Pancreas (tissue), 10 donors: ENCODE measurements at regions not wholly inside any gene's neighbourhood (a gene's known extent, or its start where the extent isn't known, plus 50 kb on each side); places are given as distances from the start of the nearest gene placed in this dataset.

Experiments
- ATAC-seq, 4 donors: fragments of 200-7000 bp; cut with Tn5 transposase; one replicate each; pipeline versions ENCODE4 v1.8.0 to v1.9.1; 2020; ENCODE audit warnings: mild to moderate bottlenecking in 4 of 4, moderate library complexity in 4 of 4
- DNase-seq, 6 donors: peaks; one replicate each; pipeline ENCODE4 v3.0.0-alpha.2; 2020
- FAIRE-seq: peaks from 2 replicates; lab custom pipeline; 2012; peaks lifted over from hg19 to GRCh38; lab: Jason Lieb, UNC
- H3K27ac ChIP-seq, 4 donors: fragments of 200-600 bp; sonication (generic); 1 replicate in 3 of 4; 2 replicates in 1 of 4; pipeline versions ENCODE4 v1.5.0 to v1.8.0; 2020
- H3K27me3 ChIP-seq, 4 donors: fragments of 200-600 bp; one replicate each; pipeline ENCODE4 v1.8.0; 2021
- H3K36me3 ChIP-seq, 3 donors: fragments of 200-600 bp; sonication (generic) in 1 of 3; one replicate each; pipeline versions ENCODE4 v1.5.0 to v1.8.0; 2020 to 2021
- H3K4me1 ChIP-seq, 3 donors: fragments of 200-600 bp; one replicate each; pipeline ENCODE4 v1.8.0; 2021
- H3K4me3 ChIP-seq, 4 donors: fragments of 200-600 bp; sonication (generic) in 2 of 4; one replicate each; pipeline versions ENCODE4 v1.5.0 to v1.8.0; 2020 to 2021
- H3K9me3 ChIP-seq, 4 donors: fragments of 200-600 bp; one replicate each; pipeline ENCODE4 v1.8.0; 2021
- WGBS, 2 donors: extraction: QIAGEN DNeasy Blood & Tissue Kit; methylation state at CpG; one replicate each; pipeline ENCODE4 v1.1.7; 2013; 5-methylcytosine and 5-hydroxymethylcytosine counted together
- intact Hi-C, 3 donors: fragments of 100-400 bp; cut with DNase I; formaldehyde crosslinking; loops; one replicate each; pipeline versions ENCODE4 v1.11.1 to v1.14.2; 2022
- TF ChIP-seq, protein P1 (sequence below), 4 donors: fragments of 200-600 bp; sonication (generic) in 3 of 4; IDR thresholded peaks; one replicate each; pipeline versions ENCODE4 v1.5.0 to v1.8.0; 2021; ENCODE audit warnings: antibody characterized with exemption in 4 of 4
- donor health status: healthy with polysubstance abuse.
- donor health status: DM: no; HTN: no; CAD: no; lungs with moderate emphysema.
- donor health status: DM: no; HTN: no; CAD: no.
- donor health status: control.
- donor health status: control.
- donor health status: Bipolar disorder and iron deficiency.
- donor health status: DM: yes; HTN: yes; CAD: no.
- donor health status: DM: no; HTN: no; CAD: no.
- donor health status: DM: no; HTN: no; CAD: no.
- donor health status: DM: yes; HTN: yes; CAD: no.

DNA sequence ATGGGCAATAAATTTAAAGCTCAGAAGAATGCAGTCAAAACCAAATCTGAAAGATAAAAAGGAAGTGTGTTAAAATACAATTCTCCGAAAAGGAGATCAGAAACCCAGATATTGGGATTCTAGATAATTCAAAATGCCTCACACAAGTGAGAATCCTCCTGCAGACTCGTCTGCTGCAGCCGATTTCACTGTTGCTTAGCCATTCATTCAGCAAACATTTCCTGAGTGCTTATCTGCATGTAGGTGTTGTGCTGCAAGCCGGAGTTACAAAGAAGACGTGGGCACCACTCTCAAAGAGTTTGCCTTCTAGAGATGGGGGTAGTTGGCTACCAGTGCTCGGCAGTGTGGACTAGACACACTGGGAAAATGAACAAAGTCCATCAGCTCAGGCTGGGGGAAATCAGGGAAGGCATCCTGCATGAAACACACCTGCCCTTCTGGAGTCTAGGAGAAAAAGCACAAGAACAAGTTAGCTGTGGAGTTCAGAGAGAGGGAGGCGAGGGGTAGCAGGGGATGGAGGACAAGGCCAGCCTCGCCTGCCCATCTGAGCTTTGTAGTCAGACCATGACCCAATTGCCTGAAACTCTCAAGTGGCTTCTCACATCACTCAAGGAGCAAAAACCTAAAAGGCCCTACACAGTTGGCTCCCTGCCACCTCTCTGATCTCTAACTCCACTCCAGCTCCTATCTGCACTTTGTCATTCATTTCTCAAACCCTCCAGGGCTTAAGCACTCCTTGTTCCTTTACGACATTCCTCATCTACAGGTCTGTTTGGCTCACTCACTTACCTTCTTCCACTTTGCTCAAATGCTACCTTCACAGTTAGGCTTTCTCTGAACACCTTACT, 310.0 kb upstream of the DDHD1 start:
- WGBS, 2 donors = 50 to 59% methylated on average over 9 of the region's 9 CpGs
- TF ChIP-seq, protein P1, sequence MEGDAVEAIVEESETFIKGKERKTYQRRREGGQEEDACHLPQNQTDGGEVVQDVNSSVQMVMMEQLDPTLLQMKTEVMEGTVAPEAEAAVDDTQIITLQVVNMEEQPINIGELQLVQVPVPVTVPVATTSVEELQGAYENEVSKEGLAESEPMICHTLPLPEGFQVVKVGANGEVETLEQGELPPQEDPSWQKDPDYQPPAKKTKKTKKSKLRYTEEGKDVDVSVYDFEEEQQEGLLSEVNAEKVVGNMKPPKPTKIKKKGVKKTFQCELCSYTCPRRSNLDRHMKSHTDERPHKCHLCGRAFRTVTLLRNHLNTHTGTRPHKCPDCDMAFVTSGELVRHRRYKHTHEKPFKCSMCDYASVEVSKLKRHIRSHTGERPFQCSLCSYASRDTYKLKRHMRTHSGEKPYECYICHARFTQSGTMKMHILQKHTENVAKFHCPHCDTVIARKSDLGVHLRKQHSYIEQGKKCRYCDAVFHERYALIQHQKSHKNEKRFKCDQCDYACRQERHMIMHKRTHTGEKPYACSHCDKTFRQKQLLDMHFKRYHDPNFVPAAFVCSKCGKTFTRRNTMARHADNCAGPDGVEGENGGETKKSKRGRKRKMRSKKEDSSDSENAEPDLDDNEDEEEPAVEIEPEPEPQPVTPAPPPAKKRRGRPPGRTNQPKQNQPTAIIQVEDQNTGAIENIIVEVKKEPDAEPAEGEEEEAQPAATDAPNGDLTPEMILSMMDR (IDR thresholded peaks at IDR 0.05) = no peak
- FAIRE-seq (no peak), DNase-seq (no peak), ATAC-seq (no peak)
- Histone ChIP-seq H3K9me3 (peaks cover 0 to 3% (median 0%) of the 10 kb centered on the region in 4 donors), H3K27ac (no peak overlapping the region), H3K36me3 (no peaks in the 10 kb centered on the region), H3K27me3 (no peaks in the 10 kb centered on the region), H3K4me3 (no peak overlapping the region), H3K4me1 (no peaks in the 10 kb centered on the region)
- intact Hi-C loops = no loop called here

DNA sequence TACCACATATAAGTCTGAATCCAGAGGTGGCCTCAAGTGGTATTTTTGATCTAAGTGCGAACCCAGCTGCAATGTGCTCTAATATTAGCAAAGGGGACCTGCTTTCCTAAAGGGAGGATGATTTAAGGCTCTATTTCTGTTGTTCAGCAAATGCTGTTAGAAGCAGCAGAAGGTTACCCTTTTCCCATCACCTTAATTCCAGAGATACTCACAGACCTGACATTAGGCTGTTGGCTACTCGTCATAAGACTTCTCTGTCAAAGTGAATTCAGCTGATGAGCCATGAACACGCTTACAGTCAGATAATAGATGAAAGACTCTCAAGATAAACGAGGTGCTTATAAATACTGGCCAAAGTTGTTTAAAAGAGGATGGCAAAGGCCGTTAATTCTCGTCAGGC, 308.7 kb upstream of the DDHD1 start:
- no peak for ATAC-seq
- FAIRE-seq = no peak

DNA sequence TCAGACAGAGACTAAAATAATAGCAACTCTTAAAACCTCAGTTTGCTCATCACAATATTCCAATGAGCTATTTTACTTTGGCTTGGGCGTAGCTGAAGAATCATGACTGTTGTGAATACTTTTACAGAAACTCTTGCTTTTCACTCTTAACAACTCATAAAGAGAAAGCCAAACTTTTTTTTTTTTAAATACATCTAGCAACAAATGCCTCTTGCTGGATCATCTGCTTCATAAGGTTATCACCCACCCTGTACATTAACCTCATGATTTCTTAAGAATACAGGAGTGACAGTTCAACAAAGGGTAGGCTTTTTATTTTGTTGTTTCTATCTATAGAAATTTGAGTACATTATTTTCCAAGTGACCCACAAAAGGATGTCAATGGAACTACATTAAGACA, 307.4 kb upstream of the DDHD1 start:
- no peak overlapping the region for H3K27ac ChIP-seq
- 85 to 100% methylated on average over 1 of the region's 1 CpG for WGBS, 2 donors
- no peak for FAIRE-seq
- no peak for ATAC-seq
- H3K4me3 ChIP-seq = no peak overlapping the region
- H3K27me3 ChIP-seq = no peaks in the 10 kb centered on the region
- H3K36me3 ChIP-seq = no peaks in the 10 kb centered on the region
- no peak for DNase-seq
- TF ChIP-seq, protein P1 (IDR thresholded peaks at IDR 0.05) = no peak
- H3K9me3 ChIP-seq = no peaks in the 10 kb centered on the region
- H3K4me1 ChIP-seq = no peaks in the 10 kb centered on the region
- intact Hi-C loops = no loop called here

More for the DNA sequence above, 308.7 kb upstream of the DDHD1 start:
- Histone ChIP-seq H3K27ac (no peak overlapping the region), H3K4me3 (no peak overlapping the region), H3K4me1 (no peaks in the 10 kb centered on the region), H3K9me3 (no peaks in the 10 kb centered on the region), H3K36me3 (no peaks in the 10 kb centered on the region), H3K27me3 (no peaks in the 10 kb centered on the region)
- DNase-seq = no peak
- intact Hi-C loops = no loop called here
- TF ChIP-seq, protein P1 (IDR thresholded peaks at IDR 0.05) = no peak
- 59 to 65% methylated on average over 6 of the region's 6 CpGs for WGBS, 2 donors

DNA sequence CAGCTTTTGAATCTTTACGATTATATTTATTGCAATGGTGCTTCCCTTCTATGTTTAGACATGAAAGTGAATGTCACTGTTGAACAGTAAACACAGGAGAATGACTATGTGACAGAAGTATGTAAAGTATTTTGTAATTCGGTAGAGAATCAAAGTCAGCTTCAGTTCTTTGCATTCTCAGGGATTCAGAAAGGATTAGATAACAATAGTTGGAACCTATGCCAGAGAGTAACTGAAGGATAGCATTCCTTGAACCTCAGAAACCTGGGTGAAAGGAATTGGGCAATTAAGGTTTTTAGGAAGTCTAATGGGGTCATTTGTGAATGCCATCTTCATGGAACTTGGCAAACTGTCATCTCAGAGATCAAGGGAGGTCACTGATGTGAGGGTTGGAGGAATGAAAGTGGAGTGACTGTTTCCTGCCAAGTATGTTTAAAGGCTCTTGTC, 305.3 kb upstream of the DDHD1 start:
- no peaks in the 10 kb centered on the region for H3K36me3 ChIP-seq
- DNase-seq (no peak), FAIRE-seq (no peak), ATAC-seq (no peak)
- no peak overlapping the region for H3K4me3 ChIP-seq
- WGBS, 2 donors = 9 to 22% methylated on average over 2 of the region's 2 CpGs
- H3K4me1 ChIP-seq = no peaks in the 10 kb centered on the region
- TF ChIP-seq, protein P1 (IDR thresholded peaks at IDR 0.05) = no peak
- intact Hi-C loops = no loop called here
- no peaks in the 10 kb centered on the region for H3K27me3 ChIP-seq
- no peaks in the 10 kb centered on the region for H3K9me3 ChIP-seq
- H3K27ac ChIP-seq = no peak overlapping the region

DNA sequence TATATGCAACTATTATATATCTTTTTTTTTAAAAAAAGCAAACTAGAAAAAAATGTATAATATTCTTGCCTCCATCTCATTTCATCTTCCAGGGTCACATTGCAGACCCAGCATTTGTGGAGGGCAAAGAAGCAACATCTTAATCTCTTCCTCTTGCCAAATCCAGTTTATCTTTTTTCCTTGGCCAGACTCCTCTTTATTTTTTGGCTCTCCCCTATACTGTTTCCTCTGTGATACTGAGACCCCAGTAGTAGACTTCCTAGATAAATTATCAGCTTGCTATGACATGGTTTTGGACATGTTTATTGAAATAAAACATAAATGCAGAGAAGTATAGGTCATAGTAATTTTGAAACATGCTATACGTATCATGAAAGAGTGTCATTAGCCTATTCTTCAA, 303.8 kb upstream of the DDHD1 start:
- H3K27ac ChIP-seq = no peak overlapping the region
- FAIRE-seq = no peak
- H3K27me3 ChIP-seq = no peaks in the 10 kb centered on the region
- H3K4me1 ChIP-seq = no peaks in the 10 kb centered on the region
- no peaks in the 10 kb centered on the region for H3K36me3 ChIP-seq
- TF ChIP-seq, protein P1 (IDR thresholded peaks at IDR 0.05) = no peak
- no peak for DNase-seq
- no peak overlapping the region for H3K4me3 ChIP-seq
- WGBS, 2 donors = 46 to 73% methylated on average over 1 of the region's 1 CpG
- H3K9me3 ChIP-seq = no peaks in the 10 kb centered on the region
- no peak for ATAC-seq
- intact Hi-C loops = no loop called here
